NCI-H1694 (cell line): ENCODE measurements at regions not wholly inside any gene's neighbourhood (a gene's known extent, or its start where the extent isn't known, plus 50 kb on each side); places are given as distances from the start of the nearest gene placed in this dataset.

Experiments used
- DNase-seq: peaks from one replicate; lab custom pipeline; 2025; lab: John Stamatoyannopoulos, UW

DNA sequence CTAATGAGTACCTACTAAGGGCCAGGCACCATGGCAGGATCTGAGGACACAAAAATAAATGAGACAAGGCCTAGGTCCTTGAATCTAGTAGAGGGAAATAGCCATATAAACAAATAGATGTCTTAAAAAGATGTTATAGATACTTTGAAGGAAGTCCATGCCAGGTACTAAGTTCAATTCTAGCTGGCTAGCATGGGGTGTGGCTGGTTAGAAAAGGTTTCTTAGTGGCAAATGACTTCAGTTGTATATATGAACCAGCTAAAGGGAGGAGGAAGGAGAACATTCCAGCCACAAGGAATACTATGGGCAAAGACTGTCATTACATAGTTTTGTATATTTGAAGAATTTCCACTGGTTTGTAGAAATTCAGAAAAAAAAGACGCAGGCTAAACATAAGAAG, 133.6 kb upstream of the BMP4 start:
- no peak for DNase-seq

- no peak for DNase-seq
Measured at GRCh38 chr14:54094765-54095164, 138.1 kb upstream of the BMP4 start.

GRCh38 chr14:54098536-54098935, 141.9 kb upstream of the BMP4 start:
- no peak for DNase-seq

GRCh38 chr14:54102051-54102456, 145.4 kb upstream of the BMP4 start:
- no peak for DNase-seq

DNA sequence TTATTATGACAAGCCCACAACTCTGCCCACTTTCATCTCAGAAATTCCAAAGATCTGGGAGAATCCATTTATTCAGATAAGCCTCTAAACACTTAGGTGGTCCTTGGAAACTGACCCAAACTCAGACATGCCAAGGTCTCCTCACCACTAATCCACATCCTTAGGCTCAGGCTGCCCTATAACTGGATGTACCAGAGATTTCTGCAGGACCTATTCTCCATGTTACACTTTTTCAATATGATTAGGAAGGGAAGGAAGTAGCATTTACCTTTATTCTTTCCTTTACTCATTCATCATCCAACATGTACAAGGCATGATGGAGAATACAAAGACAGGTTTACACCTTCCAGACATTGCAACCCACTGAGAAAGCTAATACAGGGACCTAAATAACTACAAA, 145.9 kb upstream of the BMP4 start:
- no peak for DNase-seq

- no peak for DNase-seq
Measured at GRCh38 chr14:54104601-54105145, 148.0 kb upstream of the BMP4 start.

GRCh38 chr14:54105406-54105805, 148.8 kb upstream of the BMP4 start:
- DNase-seq, result no peak

- no peak for DNase-seq
Measured at GRCh38 chr14:54105898-54106297, 149.3 kb upstream of the BMP4 start.

GRCh38 chr14:54106661-54107377, 150.2 kb upstream of the BMP4 start:
- DNase-seq, result no peak

DNA sequence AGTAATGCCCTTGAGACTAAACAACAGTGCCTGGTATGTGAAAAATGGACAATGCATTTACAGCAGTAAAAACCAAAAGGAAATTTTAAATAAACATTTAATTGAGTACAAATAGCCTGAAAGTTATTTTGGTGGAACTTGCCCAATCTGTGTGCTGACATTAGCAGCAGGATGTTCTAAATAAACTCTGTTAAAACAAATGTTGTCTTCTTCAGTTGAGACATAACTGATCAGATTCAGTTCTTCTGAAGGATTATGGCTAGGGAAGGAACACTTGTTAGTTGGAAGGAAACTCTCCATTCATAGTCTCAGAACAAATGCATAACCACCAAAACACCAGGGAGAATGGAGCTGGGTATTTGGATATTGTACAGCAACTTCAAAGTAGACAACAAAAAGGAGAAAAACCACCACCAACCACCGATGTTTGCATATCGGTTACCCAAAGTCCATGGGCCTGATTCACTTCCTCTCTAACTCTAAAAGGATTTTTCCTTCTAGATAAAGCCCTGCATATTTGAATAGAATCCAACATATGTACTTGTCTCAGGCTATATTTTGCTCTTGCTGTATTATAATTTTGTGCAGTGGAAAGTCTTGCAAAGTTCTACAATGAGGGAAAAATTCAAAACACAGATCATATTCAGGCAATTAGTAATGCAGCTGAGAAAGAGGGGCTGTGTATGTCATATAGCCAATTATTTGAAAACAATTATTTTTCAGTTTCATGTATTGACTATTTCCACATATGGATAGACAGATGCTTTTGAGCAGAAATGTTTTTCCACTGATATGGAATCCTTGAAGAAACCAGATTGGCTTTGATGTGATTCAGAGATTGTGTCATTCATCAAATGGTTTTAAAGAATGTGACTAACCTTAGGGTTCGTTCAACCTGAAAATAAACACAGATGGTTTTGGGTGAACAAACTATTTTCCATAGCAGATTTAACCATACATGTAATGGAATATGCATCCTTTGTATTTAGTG, 152.2 kb upstream of the BMP4 start:
- DNase-seq, result peak; percentile 98

DNA sequence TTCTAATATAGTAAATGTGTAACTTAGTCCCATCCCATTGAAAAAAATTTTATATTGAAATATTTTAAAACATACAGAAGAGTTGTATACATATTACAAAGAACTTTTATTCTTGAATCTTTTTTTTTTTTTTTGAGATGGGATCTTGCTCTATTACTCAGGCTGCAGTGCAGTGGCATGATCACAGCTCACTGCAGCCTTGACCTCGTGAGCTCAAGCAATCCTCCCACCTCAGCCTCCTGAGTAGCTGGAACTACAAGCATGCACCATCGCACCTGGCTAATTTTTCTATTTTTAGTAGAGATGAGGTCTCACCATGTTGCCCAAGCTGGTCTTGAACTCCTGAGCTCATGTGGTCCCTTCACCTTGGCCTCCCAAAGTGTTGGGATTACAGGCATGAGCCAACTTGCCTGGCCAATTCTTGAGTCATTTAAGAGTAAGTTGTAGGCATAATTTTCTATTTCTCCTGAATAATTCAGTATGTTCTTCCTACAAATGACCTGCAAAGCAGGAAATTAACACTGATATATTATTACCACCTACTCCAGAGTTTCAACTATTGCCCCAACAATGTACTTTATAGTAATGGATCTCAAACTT, 153.0 kb upstream of the BMP4 start:
- no peak for DNase-seq

- no peak for DNase-seq
Measured at GRCh38 chr14:54114941-54115340, 158.3 kb upstream of the BMP4 start.

GRCh38 chr14:54116198-54116885, 159.7 kb upstream of the BMP4 start:
- DNase-seq, result no peak

- no peak for DNase-seq
Measured at GRCh38 chr14:54116972-54117371, 160.3 kb upstream of the BMP4 start.

DNA sequence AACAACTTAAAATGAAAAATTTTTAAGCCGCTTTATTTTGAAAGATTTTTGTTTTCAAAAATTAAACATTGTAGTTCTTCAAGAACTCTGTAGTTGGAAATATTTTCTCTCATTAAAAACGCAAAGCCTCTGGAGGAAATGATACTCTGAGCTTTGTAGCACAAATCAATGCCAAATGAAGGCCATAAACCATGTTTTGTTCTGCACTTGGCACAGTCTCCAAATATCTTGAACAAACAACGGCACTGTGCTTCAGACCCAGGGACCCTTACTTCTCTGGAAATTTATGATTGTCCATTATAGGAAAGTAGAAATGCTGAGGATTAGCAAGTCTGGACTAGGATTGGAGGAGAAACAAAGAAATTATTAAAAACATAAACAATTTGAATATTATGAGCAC, 160.8 kb upstream of the BMP4 start:
- no peak for DNase-seq

- no peak for DNase-seq
Measured at GRCh38 chr14:54117924-54118323, 161.3 kb upstream of the BMP4 start.

DNA sequence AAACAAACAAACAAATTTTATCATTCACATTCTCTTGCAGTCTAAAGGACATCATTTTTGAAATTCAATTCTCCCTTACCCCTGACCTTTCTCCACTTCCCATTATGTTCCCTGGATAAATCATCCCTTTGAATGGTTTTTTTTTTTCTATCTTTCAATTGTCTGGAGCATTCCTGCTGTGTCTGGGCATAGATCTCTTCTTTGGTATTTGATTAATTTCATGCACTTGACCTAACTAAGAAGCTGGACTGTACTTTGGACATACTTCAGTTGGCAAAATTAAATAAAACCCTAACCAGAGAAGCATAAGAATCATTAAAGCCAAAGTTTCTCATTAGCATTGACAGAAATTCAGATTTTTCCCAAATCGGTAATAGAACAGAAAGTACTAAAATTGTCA, 163.6 kb upstream of the BMP4 start:
- no peak for DNase-seq

DNA sequence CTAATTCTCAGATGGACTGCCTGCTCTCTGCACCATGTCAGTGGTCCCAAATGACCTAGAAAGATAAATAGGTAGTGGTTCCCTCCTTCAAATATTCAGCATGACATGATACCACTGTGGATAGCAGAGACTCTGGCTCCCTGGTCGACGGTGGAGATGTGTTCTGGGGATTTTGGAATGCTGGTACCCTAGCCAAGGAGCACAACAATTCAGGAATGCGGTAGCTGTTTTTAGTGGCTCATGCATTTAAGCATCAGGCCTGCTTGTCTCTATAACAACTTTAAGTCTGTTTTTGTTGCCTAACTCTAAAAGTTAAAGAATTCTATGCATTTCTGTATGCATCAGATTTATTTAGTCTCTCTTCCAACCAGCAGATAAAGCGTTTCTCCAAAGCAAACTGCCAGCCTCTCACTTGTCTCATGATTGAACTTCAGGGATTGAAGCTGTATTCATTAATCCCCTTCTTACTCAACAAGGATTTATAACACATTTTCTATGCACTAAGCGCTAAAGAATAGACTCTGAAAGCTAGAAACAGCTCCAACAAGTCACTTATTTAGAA, 164.9 kb upstream of the BMP4 start:
- no peak for DNase-seq

DNA sequence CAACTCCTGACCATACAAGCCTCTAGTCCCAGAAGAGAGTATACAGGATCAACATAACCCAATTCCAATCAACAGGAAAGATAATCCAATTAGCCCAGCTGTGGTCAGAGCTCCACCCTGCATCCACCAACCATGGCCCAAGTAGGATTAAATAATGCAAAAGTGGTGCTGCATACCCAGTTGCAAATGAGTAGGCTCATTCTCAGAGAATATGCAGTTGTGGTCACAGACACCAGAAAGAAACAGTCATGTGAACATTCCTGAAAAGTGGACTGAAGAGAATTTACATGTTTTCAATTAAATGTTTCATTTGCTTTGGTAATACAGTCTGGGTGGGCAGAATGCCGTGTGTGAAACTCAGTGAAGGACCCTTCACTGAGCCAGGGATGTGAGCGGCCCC, 167.2 kb upstream of the BMP4 start:
- no peak for DNase-seq

DNA sequence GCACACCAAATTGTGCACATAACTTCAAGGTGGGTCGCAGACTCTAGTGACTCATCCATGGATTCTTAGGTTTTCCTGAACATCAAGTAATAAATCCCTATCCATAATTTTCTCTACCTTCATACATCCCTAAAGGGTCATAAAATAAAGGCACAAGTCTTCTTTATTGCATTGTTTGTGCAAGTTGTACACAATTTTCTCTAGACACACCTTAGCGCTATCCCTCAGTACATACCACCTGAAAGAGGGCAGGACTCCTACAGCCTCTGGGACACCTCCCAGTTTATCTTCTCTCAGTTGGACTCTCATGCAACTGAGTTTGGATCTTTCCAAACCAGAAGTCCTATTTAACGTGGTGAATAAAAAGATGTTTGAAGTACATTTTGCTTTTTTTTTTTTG, 168.5 kb upstream of the BMP4 start:
- no peak for DNase-seq

- DNase-seq, result no peak
Measured at GRCh38 chr14:54126947-54127346, 170.3 kb upstream of the BMP4 start.

- no peak for DNase-seq
Measured at GRCh38 chr14:54127526-54127925, 170.9 kb upstream of the BMP4 start.
